Mammary epithelial cell (primary cell): ENCODE measurements at regions not wholly inside any gene's neighbourhood (a gene's known extent, or its start where the extent isn't known, plus 50 kb on each side); places are given as distances from the start of the nearest gene placed in this dataset.

Experiments
- CTCF ChIP-seq, 2 donors: IDR thresholded peaks in 1 of 2; conservative IDR thresholded peaks in 1 of 2; 2 replicates each; pipeline ENCODE4 v1.5.1; 2011 to 2012; ENCODE audit warnings: inconsistent platforms in 2 of 2, low read length in 2 of 2, mild to moderate bottlenecking in 2 of 2, control low read depth in 1 of 2, low read depth in 1 of 2; ENCODE audit not compliant: insufficient read depth in 1 of 2; ENCODE audit errors: extremely low read depth in 1 of 2
- EZH2 ChIP-seq: IDR thresholded peaks from 2 replicates; pipeline ENCODE4 v1.6.1; 2012; ENCODE audit warnings: low read length, inconsistent platforms, borderline replicate concordance

GRCh38 chr20:52654567-52654966 is 317.6 kb upstream of the TSHZ2 start:
- no peak for TF ChIP-seq CTCF (conservative IDR thresholded peaks at IDR 0.05 in 1 of 2, IDR thresholded peaks at IDR 0.05 in 1 of 2; ENCODE audit: extremely low read depth in 1 of 2, insufficient read depth in 1 of 2, low read depth in 1 of 2, low read length in 2 of 2)
- no peak for TF ChIP-seq EZH2
